ENCODE measurements at regions not wholly inside any gene's neighbourhood (a gene's known extent, or its start where the extent isn't known, plus 50 kb on each side); places are given as distances from the start of the nearest gene placed in this dataset.
"Not testable (repeated sequence)": the region's sequence is repeated elsewhere in the genome, so short reads cannot be mapped to it uniquely, and the experiment has no call there.

- DNase-seq: no peak
These were observed 931.4 kb downstream of the QKI start for GRCh38 chr6:164345806-164346496.

- DNase-seq: no peak
These were observed 930.8 kb downstream of the QKI start for GRCh38 chr6:164345327-164345726.

- DNase-seq: no peak
These were observed 930.3 kb downstream of the QKI start for GRCh38 chr6:164344801-164345291.

GRCh38 chr6:164339442-164339841 lies 924.9 kb downstream of the QKI start:
- DNase-seq: not testable (repeated sequence)

- no peak for DNase-seq
These were observed 923.4 kb downstream of the QKI start for GRCh38 chr6:164337925-164338397.

GRCh38 chr6:164337024-164337924 lies 922.8 kb downstream of the QKI start:
- DNase-seq: no peak

GRCh38 chr6:164336455-164336854 lies 921.9 kb downstream of the QKI start:
- DNase-seq: no peak

GRCh38 chr6:164331026-164331425 lies 916.5 kb downstream of the QKI start:
- no peak for DNase-seq

GRCh38 chr6:164325168-164325567 lies 910.6 kb downstream of the QKI start:
- no peak for DNase-seq

- DNase-seq: no peak
These were observed 908.0 kb downstream of the QKI start for GRCh38 chr6:164322533-164322932.

- DNase-seq: no peak
These were observed 906.8 kb downstream of the QKI start for GRCh38 chr6:164321297-164321696.

- DNase-seq: no peak
These were observed 900.9 kb downstream of the QKI start for GRCh38 chr6:164315376-164315775.

GRCh38 chr6:164308339-164308738 lies 893.8 kb downstream of the QKI start:
- no peak for DNase-seq

- DNase-seq: no peak
These were observed 888.8 kb downstream of the QKI start for GRCh38 chr6:164303102-164303964.

GRCh38 chr6:164296411-164296810 lies 881.9 kb downstream of the QKI start:
- no peak for DNase-seq

GRCh38 chr6:164294047-164294784 lies 879.7 kb downstream of the QKI start:
- DNase-seq: no peak

GRCh38 chr6:164291224-164291623 lies 876.7 kb downstream of the QKI start:
- DNase-seq: no peak

GRCh38 chr6:164290101-164290500 lies 875.6 kb downstream of the QKI start:
- no peak for DNase-seq

- peak; percentile 84 for DNase-seq
These were observed 871.5 kb downstream of the QKI start for GRCh38 chr6:164286011-164286410.

GRCh38 chr6:164283574-164283973 lies 869.1 kb downstream of the QKI start:
- DNase-seq: no peak

- DNase-seq: no peak
These were observed 861.7 kb downstream of the QKI start for GRCh38 chr6:164276211-164276610.

- DNase-seq: no peak
These were observed 861.3 kb downstream of the QKI start for GRCh38 chr6:164275773-164276172.
